H1 (cell line): ENCODE measurements at regions not wholly inside any gene's neighbourhood (a gene's known extent, or its start where the extent isn't known, plus 50 kb on each side); places are given as distances from the start of the nearest gene placed in this dataset.

Experiments used
- CTCF ChIA-PET: fragments of 300-600 bp; sonication (Branson Sonifier 250); formaldehyde crosslinking; loops from one replicate; lab custom pipeline; 2021; ENCODE audit not compliant: partially characterized antibody; lab: Charles Lee
- POLR2A ChIA-PET: fragments of 300-600 bp; sonication (Branson Sonifier 250); formaldehyde crosslinking; loops from one replicate; lab custom pipeline; 2021; ENCODE audit warnings: inconsistent platforms; ENCODE audit not compliant: partially characterized antibody; lab: Charles Lee
- DNase-seq, 2 experiments: peaks; one replicate each; pipeline versions ENCODE4 v3.0.0 to v3.0.0-alpha.2; 2010 to 2022; ENCODE audit warnings: low spot score in 2 of 2, low read depth in 1 of 2, mixed read lengths in 1 of 2
- FAIRE-seq: peaks from 2 replicates; lab custom pipeline; 2011; peaks lifted over from hg19 to GRCh38; lab: Jason Lieb, UNC
- H2AFZ ChIP-seq: 2 replicates; pipeline ENCODE4 v1.8.1; 2012; ENCODE audit warnings: low read length, inconsistent platforms
- H2AK5ac ChIP-seq: 2 replicates; pipeline ENCODE4 v1.6.1; 2013; ENCODE audit warnings: low read depth, low read length
- H2BK120ac ChIP-seq: replicated peaks from 2 replicates; pipeline ENCODE3; 2013; ENCODE audit warnings: low read depth, low read length, inconsistent platforms
- H2BK12ac ChIP-seq: 2 replicates; pipeline ENCODE4 v1.6.1; 2013; ENCODE audit warnings: low read depth, low read length
- H2BK15ac ChIP-seq: 2 replicates; pipeline ENCODE4 v1.6.1; 2013; ENCODE audit warnings: low read length
- H2BK20ac ChIP-seq: 2 replicates; pipeline ENCODE4 v1.6.1; 2013; ENCODE audit warnings: low read length
- H2BK5ac ChIP-seq: 2 replicates; pipeline ENCODE4 v1.6.1; 2013; ENCODE audit warnings: low read depth, low read length
- H3K14ac ChIP-seq: 2 replicates; pipeline ENCODE4 v1.6.1; 2013; ENCODE audit warnings: inconsistent platforms; ENCODE audit not compliant: insufficient read length
- H3K18ac ChIP-seq: 2 replicates; pipeline ENCODE4 v1.6.1; 2013; ENCODE audit warnings: low read length; ENCODE audit errors: extremely low read depth
- H3K23ac ChIP-seq: 2 replicates; pipeline ENCODE4 v1.6.1; 2013; ENCODE audit warnings: inconsistent platforms; ENCODE audit not compliant: insufficient read length
- H3K23me2 ChIP-seq: 2 replicates; pipeline ENCODE4 v1.6.1; 2013; ENCODE audit warnings: low read depth, low read length
- H3K27ac ChIP-seq: 2 replicates; pipeline ENCODE4 v1.6.1; 2011; ENCODE audit warnings: low read depth, low read length, inconsistent platforms
- H3K27me3 ChIP-seq, 4 experiments: replicated peaks in 1 of 4; 1 replicate in 1 of 4; 2 replicates in 3 of 4; pipeline versions ENCODE4 v1.6.1 to v1.8.1; 2011 to 2013; ENCODE audit warnings: low read length in 3 of 4, mild to moderate bottlenecking in 3 of 4, inconsistent platforms in 2 of 4, mixed read lengths in 2 of 4, moderate library complexity in 1 of 4; ENCODE audit not compliant: control insufficient read depth in 3 of 4, insufficient read depth in 3 of 4; ENCODE audit errors: extremely low read depth in 1 of 4
- H3K36me3 ChIP-seq, 4 experiments: 2 replicates each; pipeline versions ENCODE4 v1.6.1 to v1.8.1; 2011 to 2013; ENCODE audit warnings: mild to moderate bottlenecking in 4 of 4, low read length in 3 of 4, moderate library complexity in 2 of 4, control low read depth in 1 of 4, inconsistent platforms in 1 of 4; ENCODE audit not compliant: insufficient read depth in 4 of 4, control insufficient read depth in 2 of 4
- H3K4ac ChIP-seq: replicated peaks from 2 replicates; pipeline ENCODE3; 2013; ENCODE audit warnings: low read length, low read depth, mixed read lengths, inconsistent platforms; ENCODE audit not compliant: insufficient read length
- H3K4me1 ChIP-seq, 4 experiments: replicated peaks in 1 of 4; 1 replicate in 1 of 4; 2 replicates in 3 of 4; pipeline versions ENCODE4 v1.6.1 to v1.8.1; 2011 to 2013; ENCODE audit warnings: low read length in 3 of 4, inconsistent platforms in 2 of 4, mixed read lengths in 1 of 4; ENCODE audit not compliant: insufficient read depth in 4 of 4, control insufficient read depth in 3 of 4
- H3K4me2 ChIP-seq, 2 experiments: 2 replicates each; pipeline versions ENCODE4 v1.6.1 to v1.8.1; 2011 to 2013; ENCODE audit warnings: low read depth in 2 of 2, low read length in 2 of 2, control low read depth in 1 of 2, inconsistent platforms in 1 of 2, mild to moderate bottlenecking in 1 of 2; ENCODE audit not compliant: insufficient read depth in 1 of 2
- H3K4me3 ChIP-seq, 4 experiments: fragments of 200-600, 300-600 bp in 1 of 4; sonication (generic), shearing (Covaris generic), sonication (Bioruptor Twin) in 1 of 4; 2 replicates each; pipeline versions ENCODE4 v1.5.1 to v1.8.1; 2011 to 2016; ENCODE audit warnings: low read length in 4 of 4, low read depth in 3 of 4, control low read depth in 2 of 4, inconsistent platforms in 2 of 4, mild to moderate bottlenecking in 2 of 4, mixed read lengths in 1 of 4, moderate library complexity in 1 of 4; ENCODE audit not compliant: insufficient read depth in 2 of 4; ENCODE audit errors: extremely low read depth in 1 of 4
- H3K56ac ChIP-seq: replicated peaks from 2 replicates; pipeline ENCODE3; 2013; ENCODE audit warnings: low read depth, mild to moderate bottlenecking, mixed read lengths, low read length, inconsistent platforms; ENCODE audit not compliant: insufficient read length
- H3K79me1 ChIP-seq: 2 replicates; pipeline ENCODE4 v1.6.1; 2013; ENCODE audit warnings: low read depth, low read length, control low read depth
- H3K79me2 ChIP-seq, 2 experiments: 2 replicates each; pipeline versions ENCODE4 v1.6.1 to v1.8.1; 2012 to 2013; ENCODE audit warnings: low read length in 2 of 2, mild to moderate bottlenecking in 2 of 2, inconsistent platforms in 1 of 2; ENCODE audit not compliant: insufficient read depth in 2 of 2, control insufficient read depth in 1 of 2
- H3K9ac ChIP-seq, 4 experiments: replicated peaks in 1 of 4; 1 replicate in 1 of 4; 2 replicates in 3 of 4; pipeline versions ENCODE4 v1.6.1 to v1.8.1; 2011 to 2013; ENCODE audit warnings: low read depth in 3 of 4, low read length in 3 of 4, control low read depth in 2 of 4, mild to moderate bottlenecking in 2 of 4, moderate library complexity in 2 of 4, inconsistent platforms in 1 of 4; ENCODE audit errors: extremely low read depth in 1 of 4
- H3K9me3 ChIP-seq, 2 experiments: 2 replicates each; pipeline versions ENCODE4 v1.6.1 to v1.8.1; 2012 to 2013; ENCODE audit warnings: mild to moderate bottlenecking in 2 of 2, moderate library complexity in 2 of 2, control low read depth in 1 of 2, inconsistent platforms in 1 of 2, low read depth in 1 of 2, low read length in 1 of 2, mixed read lengths in 1 of 2; ENCODE audit not compliant: insufficient read depth in 2 of 2
- H4K20me1 ChIP-seq, 2 experiments: replicated peaks in 1 of 2; 2 replicates each; pipeline versions ENCODE3 to v1.8.1; 2011 to 2013; ENCODE audit warnings: inconsistent platforms in 2 of 2, low read length in 2 of 2, mild to moderate bottlenecking in 1 of 2; ENCODE audit not compliant: insufficient read depth in 2 of 2, control insufficient read depth in 1 of 2
- H4K5ac ChIP-seq: 2 replicates; pipeline ENCODE4 v1.6.1; 2013; ENCODE audit warnings: low read length, low read depth, mixed read lengths, inconsistent platforms; ENCODE audit not compliant: insufficient read length
- H4K8ac ChIP-seq: 2 replicates; pipeline ENCODE4 v1.8.0; 2013; ENCODE audit warnings: mild to moderate bottlenecking, moderate library complexity, low read length, inconsistent platforms; ENCODE audit not compliant: insufficient read depth; ENCODE audit errors: extremely low read depth
- H4K91ac ChIP-seq: replicated peaks from 2 replicates; pipeline ENCODE3; 2013; ENCODE audit warnings: low read length, mixed read lengths, inconsistent platforms; ENCODE audit not compliant: insufficient read length
- BCL11A ChIP-seq, 2 experiments: IDR thresholded peaks; one replicate each; pipeline ENCODE4 v1.6.1; 2011; ENCODE audit warnings: low read depth in 2 of 2, low read length in 2 of 2, mild to moderate bottlenecking in 2 of 2
- CHD2 ChIP-seq: IDR thresholded peaks from 2 replicates; pipeline ENCODE4 v1.6.1; 2012; ENCODE audit warnings: low read length, improper control_type of control experiment
- EZH2 ChIP-seq: fragments of 200-600 bp; sonication (generic); IDR thresholded peaks from 2 replicates; pipeline ENCODE4 v1.7.1; 2012; ENCODE audit warnings: low read depth, mild to moderate bottlenecking, moderate library complexity, low read length, inconsistent platforms; ENCODE audit not compliant: severe bottlenecking
- GABPA ChIP-seq: IDR thresholded peaks from 2 replicates; pipeline ENCODE4 v1.6.1; 2011; ENCODE audit warnings: mild to moderate bottlenecking, low read length, moderate library complexity, borderline replicate concordance; ENCODE audit not compliant: insufficient read depth
- HDAC2 ChIP-seq, 2 experiments: fragments of 300-600 bp in 1 of 2; sonication (generic) in 1 of 2; IDR thresholded peaks; 2 replicates each; pipeline ENCODE4 v1.6.1; 2011 to 2012; ENCODE audit warnings: low read depth in 2 of 2, low read length in 2 of 2, mild to moderate bottlenecking in 2 of 2, moderate library complexity in 2 of 2, borderline replicate concordance in 1 of 2, inconsistent platforms in 1 of 2
- MAFK ChIP-seq: IDR thresholded peaks from 2 replicates; pipeline ENCODE4 v1.6.1; 2012; ENCODE audit warnings: low read depth, mild to moderate bottlenecking, improper control_type of control experiment, low read length
- POLR2AphosphoS5 ChIP-seq: IDR thresholded peaks from 2 replicates; pipeline ENCODE4 v1.6.1; 2011; ENCODE audit warnings: low read depth, low read length
- RNF2 ChIP-seq: fragments of 200-900, 300-1000 bp; sonication (generic); IDR thresholded peaks from 2 replicates; pipeline ENCODE4 v1.7.1; 2016; ENCODE audit warnings: borderline replicate concordance, low read depth, mild to moderate bottlenecking, antibody characterized with exemption, low read length; ENCODE audit not compliant: poor library complexity, severe bottlenecking; ENCODE audit errors: missing control alignments
- SIN3A ChIP-seq, 2 experiments: IDR thresholded peaks in 1 of 2; conservative IDR thresholded peaks in 1 of 2; 2 replicates each; pipeline ENCODE4 v1.6.1; 2011 to 2012; ENCODE audit warnings: low read length in 2 of 2, improper control_type of control experiment in 1 of 2, low read depth in 1 of 2, mild to moderate bottlenecking in 1 of 2
- USF2 ChIP-seq: IDR thresholded peaks from 2 replicates; pipeline ENCODE4 v1.6.1; 2011; ENCODE audit warnings: low read length, improper control_type of control experiment
- ZNF274 ChIP-seq: IDR thresholded peaks from 2 replicates; pipeline ENCODE4 v1.7.0; 2012; ENCODE audit warnings: low read length, borderline replicate concordance; ENCODE audit errors: extremely low read depth
- WGBS, 2 experiments: shearing (Covaris generic) in 1 of 2; methylation state at CpG; one replicate each; pipeline versions ENCODE4 v1.1.6 to v1.1.7; 2013 to 2015; ENCODE audit warnings: low lambda C conversion rate in 2 of 2, mixed read lengths in 2 of 2, inconsistent platforms in 1 of 2, low coverage in 1 of 2, missing lambda C conversion rate in 1 of 2; ENCODE audit not compliant: insufficient replicate concordance in 2 of 2, insufficient coverage in 1 of 2, insufficient read length in 1 of 2; ENCODE audit errors: extremely low coverage in 1 of 2, missing lambda C conversion rate in 1 of 2; 5-methylcytosine and 5-hydroxymethylcytosine counted together

- H3K9me3 ChIP-seq = no peaks in the 10 kb centered on the region
- no peak overlapping the region for H2BK5ac ChIP-seq
- no peak overlapping the region for H3K14ac ChIP-seq
- H3K18ac ChIP-seq = no peak overlapping the region
- no peak overlapping the region for H4K5ac ChIP-seq
- ChIA-PET CTCF (interaction anchor here (0.6 to 1.9 kb wide), 6 partner anchors 14 to 124 kb away, joined by 3 to 8 read pairs (median 4); no protein-coding TSS in a partner anchor), POLR2A (no interaction called here)
- no peak overlapping the region for H2BK20ac ChIP-seq
- H3K4ac ChIP-seq = no peak overlapping the region
- no peak overlapping the region for H2BK120ac ChIP-seq
- no peaks in the 10 kb centered on the region for H4K20me1 ChIP-seq
- H3K27ac ChIP-seq = no peak overlapping the region
- no peak overlapping the region for H4K91ac ChIP-seq
- H2BK15ac ChIP-seq = no peak overlapping the region
- no peak overlapping the region for H3K56ac ChIP-seq
- no peak overlapping the region for H2BK12ac ChIP-seq
- H3K4me2 ChIP-seq = no peak overlapping the region
- H3K79me2 ChIP-seq = no peaks in the 10 kb centered on the region
- no peaks in the 10 kb centered on the region for H3K79me1 ChIP-seq
- 0 out of 7 replicates have a peak, but pooled peaks cover 0 to 2% (median 0%) of the 10 kb centered on the region in 4 experiments for H3K4me1 ChIP-seq
- DNase-seq (no peak), FAIRE-seq (no peak)
- H4K8ac ChIP-seq = no peak overlapping the region
- no peak overlapping the region for H2AK5ac ChIP-seq
- no peaks in the 10 kb centered on the region for H3K27me3 ChIP-seq
- H3K23me2 ChIP-seq = no peaks in the 10 kb centered on the region
- H2AFZ ChIP-seq = no peak overlapping the region
- H3K4me3 ChIP-seq = no peak overlapping the region
- 83% methylated on average over 5 of the region's 5 CpGs; no CpG with 5 or more reads in 1 of the 2 experiments for WGBS, 2 experiments
- no peak overlapping the region for H3K9ac ChIP-seq
- H3K36me3 ChIP-seq = no peaks in the 10 kb centered on the region
- H3K23ac ChIP-seq = no peak overlapping the region
- TF ChIP-seq POLR2AphosphoS5 (no peak), MAFK (no peak), SIN3A (conservative IDR thresholded peaks at IDR 0.05 in 1 of 2, IDR thresholded peaks at IDR 0.05 in 1 of 2; ENCODE audit: low read depth in 1 of 2, low read length in 2 of 2) (no peak), USF2 (no peak), CHD2 (no peak), GABPA (no peak), RNF2 (no peak), EZH2 (no peak), ZNF274 (no peak), HDAC2 (IDR thresholded peaks at IDR 0.05; ENCODE audit: borderline replicate concordance in 1 of 2, low read depth in 2 of 2, low read length in 2 of 2) (no peak), BCL11A (IDR thresholded peaks at IDR 0.05; ENCODE audit: low read depth in 2 of 2, low read length in 2 of 2) (no peak)
Measured at GRCh38 chr2:23327416-23327815, 57.6 kb upstream of the KLHL29 start.
